Aorta (tissue), 5 donors: ENCODE measurements at regions not wholly inside any gene's neighbourhood (a gene's known extent, or its start where the extent isn't known, plus 50 kb on each side); places are given as distances from the start of the nearest gene placed in this dataset.

Source experiments
- ATAC-seq: fragments of 200-7000 bp; cut with Tn5 transposase; one replicate; pipeline ENCODE4 v1.9.1; 2022; ENCODE audit warnings: moderate library complexity; ENCODE audit not compliant: low FRiP score
- DNase-seq, 2 donors: peaks; one replicate each; pipeline ENCODE4 v3.0.0-alpha.2; 2020
- H3K27ac ChIP-seq, 2 donors: one replicate each; pipeline ENCODE4 v1.5.1; 2013; ENCODE audit warnings: low read length in 2 of 2, mild to moderate bottlenecking in 2 of 2, moderate library complexity in 2 of 2, control low read depth in 1 of 2, inconsistent platforms in 1 of 2, low read depth in 1 of 2
- H3K27me3 ChIP-seq, 2 donors: one replicate each; pipeline ENCODE4 v1.6.1; 2013; ENCODE audit warnings: control low read depth in 1 of 2, low read length in 1 of 2, mild to moderate bottlenecking in 1 of 2, moderate library complexity in 1 of 2; ENCODE audit not compliant: insufficient read depth in 2 of 2, control insufficient read depth in 1 of 2
- H3K36me3 ChIP-seq, 2 donors: one replicate each; pipeline ENCODE4 v1.6.1; 2013; ENCODE audit warnings: control low read depth in 1 of 2, low read length in 1 of 2, mild to moderate bottlenecking in 1 of 2; ENCODE audit not compliant: insufficient read depth in 2 of 2, control insufficient read depth in 1 of 2
- H3K4me1 ChIP-seq, 2 donors: one replicate each; pipeline ENCODE4 v1.6.1; 2013; ENCODE audit warnings: low read length in 2 of 2, control low read depth in 1 of 2, mild to moderate bottlenecking in 1 of 2, moderate library complexity in 1 of 2; ENCODE audit not compliant: insufficient read depth in 2 of 2, control insufficient read depth in 1 of 2
- H3K4me3 ChIP-seq, 2 donors: one replicate each; pipeline ENCODE4 v1.5.1; 2013; ENCODE audit warnings: low read length in 2 of 2, control low read depth in 1 of 2, mild to moderate bottlenecking in 1 of 2
- H3K9me3 ChIP-seq: one replicate; pipeline ENCODE4 v1.6.1; 2013; ENCODE audit warnings: mild to moderate bottlenecking, low read length; ENCODE audit not compliant: control insufficient read depth
- WGBS, 2 donors: extraction: QIAGEN DNeasy Blood & Tissue Kit; methylation state at CpG; one replicate each; pipeline ENCODE4 v1.1.7; 2013; 5-methylcytosine and 5-hydroxymethylcytosine counted together
- intact Hi-C, 2 donors: fragments of 100-400 bp; cut with DNase I; formaldehyde crosslinking; loops; one replicate each; pipeline versions ENCODE4 v1.14.2 to v1.15.0; 2022
- donor health status: healthy with polysubstance abuse.
- donor health status: Bipolar disorder and iron deficiency.
- donor health status: DM: no; HTN: no; CAD: no.
- donor health status: DM: no; HTN: no; CAD: no.
- donor health status: DM: yes; HTN: yes; CAD: no.

DNA sequence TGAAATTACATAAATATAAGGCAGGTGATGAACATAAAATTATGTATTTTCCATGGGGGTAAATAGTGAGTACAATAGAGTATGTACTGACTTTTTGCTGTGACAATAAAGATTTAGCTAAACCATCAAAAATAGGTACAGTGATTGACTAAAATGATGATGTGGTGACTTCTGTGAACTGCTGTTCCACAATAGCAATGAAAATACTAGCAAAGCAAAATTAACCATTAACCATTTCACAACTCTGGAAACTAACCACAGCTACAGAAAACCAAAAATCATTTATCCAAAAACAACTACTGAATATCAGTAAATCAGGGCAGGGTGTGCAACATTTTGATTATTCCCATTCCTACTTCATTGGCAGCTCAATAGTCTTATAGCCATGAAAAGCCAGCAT is 161.4 kb upstream of the GYPC start:
- no peak for DNase-seq
- intact Hi-C loops = no loop called here
- Histone ChIP-seq H3K4me3 (no peak overlapping the region), H3K27ac (no peak overlapping the region), H3K4me1 (no peaks in the 10 kb centered on the region), H3K27me3 (no peaks in the 10 kb centered on the region), H3K9me3 (peaks cover 6% of the 10 kb centered on the region), H3K36me3 (no peaks in the 10 kb centered on the region)
- no peak for ATAC-seq

DNA sequence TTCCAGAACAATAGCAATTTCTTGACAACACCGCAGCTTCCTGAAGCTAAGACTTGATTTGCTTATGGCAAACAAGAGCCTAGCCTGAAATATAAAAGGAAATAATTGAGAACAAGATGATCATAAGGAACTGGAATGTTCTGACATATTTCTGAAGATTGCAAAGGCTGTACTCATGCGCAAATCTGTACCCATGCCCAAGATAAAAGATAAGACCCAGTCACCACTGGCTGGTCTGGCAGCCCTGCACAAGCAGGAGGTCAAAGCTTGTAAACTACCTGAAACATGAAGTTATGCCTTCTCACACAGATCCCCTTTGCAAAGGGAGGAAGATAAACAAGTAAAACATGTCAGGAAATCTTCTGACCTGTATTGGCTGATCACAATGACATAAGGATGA is 160.8 kb upstream of the GYPC start:
- WGBS, 2 donors = 29 to 31% methylated on average over 2 of the region's 2 CpGs

DNA sequence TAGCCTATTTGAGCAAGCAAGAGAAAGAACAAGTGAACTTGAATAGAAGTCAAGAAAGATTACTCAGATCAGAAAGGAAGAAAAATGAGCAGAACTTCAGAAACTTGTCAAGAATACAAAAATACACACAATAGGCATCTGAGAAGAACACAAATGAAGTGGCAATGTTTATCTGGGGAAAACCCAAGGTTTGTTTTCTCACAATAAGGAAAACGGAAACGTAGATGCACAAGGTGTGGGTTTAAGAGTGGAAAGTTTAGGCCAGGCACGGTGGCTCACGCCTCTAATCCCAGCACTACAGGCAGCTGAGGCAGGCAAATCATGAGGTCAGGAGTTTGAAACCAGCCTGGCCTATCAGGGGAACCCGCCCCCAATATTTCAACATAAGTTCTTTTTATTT is 159.5 kb upstream of the GYPC start:
- ATAC-seq (no peak), DNase-seq (no peak)
- peaks cover 6% of the 10 kb centered on the region for H3K9me3 ChIP-seq
- no peaks in the 10 kb centered on the region for H3K4me1 ChIP-seq
- H3K27me3 ChIP-seq = no peaks in the 10 kb centered on the region
- H3K4me3 ChIP-seq = no peak overlapping the region
- no peak overlapping the region for H3K27ac ChIP-seq
- intact Hi-C loops = no loop called here
- 87 to 88% methylated on average over 5 of the region's 5 CpGs for WGBS, 2 donors
- H3K36me3 ChIP-seq = no peaks in the 10 kb centered on the region

More for the DNA sequence above, 160.8 kb upstream of the GYPC start:
- ATAC-seq (no peak), DNase-seq (no peak)
- Histone ChIP-seq H3K36me3 (no peaks in the 10 kb centered on the region), H3K27ac (no peak overlapping the region), H3K4me1 (no peaks in the 10 kb centered on the region), H3K9me3 (peaks cover 6% of the 10 kb centered on the region), H3K4me3 (no peak overlapping the region), H3K27me3 (no peaks in the 10 kb centered on the region)
- intact Hi-C loops = no loop called here

DNA sequence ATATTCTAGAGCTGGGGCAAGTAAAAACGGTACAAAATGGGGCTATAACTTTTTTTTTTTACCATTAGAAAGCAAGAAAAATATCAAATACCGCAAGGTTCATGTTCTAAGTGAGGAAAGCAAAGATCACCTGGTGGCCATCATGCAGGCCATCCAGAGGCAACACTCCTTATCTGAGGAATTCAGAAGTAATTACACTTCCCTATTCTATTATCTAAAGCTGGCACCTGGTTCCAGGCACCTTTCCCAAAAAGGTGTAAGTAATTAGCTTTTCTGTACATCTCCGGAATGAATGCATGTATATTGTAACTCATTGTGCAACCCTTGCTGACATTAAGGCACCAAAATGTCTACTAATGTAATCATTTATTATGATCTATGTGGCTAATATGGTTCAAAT is 152.5 kb upstream of the GYPC start:
- intact Hi-C loops = no loop called here
- Histone ChIP-seq H3K36me3 (no peaks in the 10 kb centered on the region), H3K4me1 (no peaks in the 10 kb centered on the region), H3K27me3 (no peaks in the 10 kb centered on the region), H3K27ac (no peak overlapping the region), H3K9me3 (no peaks in the 10 kb centered on the region), H3K4me3 (no peak overlapping the region)
- WGBS, 2 donors = 70 to 74% methylated on average over 3 of the region's 3 CpGs
- no peak for DNase-seq
- ATAC-seq = no peak

DNA sequence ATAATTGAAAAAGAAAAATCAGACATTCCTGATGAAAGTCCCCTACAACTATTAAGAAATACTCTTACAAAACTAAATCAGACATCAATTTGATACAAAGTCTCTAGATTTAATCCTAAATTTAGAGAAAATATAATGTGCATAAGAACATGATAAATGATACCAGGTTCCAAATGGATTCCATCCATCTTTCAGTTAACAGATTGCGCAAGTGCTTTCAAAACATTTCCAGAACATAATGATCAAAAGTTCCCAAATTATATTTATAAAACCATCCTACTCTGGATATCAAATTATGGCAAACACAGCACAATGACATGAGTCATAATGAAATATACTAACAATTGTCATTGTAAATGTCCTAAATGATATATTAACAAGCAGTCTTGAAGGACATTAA is 151.0 kb upstream of the GYPC start:
- no peak for DNase-seq
- no peak overlapping the region for H3K4me3 ChIP-seq
- ATAC-seq = no peak
- H3K4me1 ChIP-seq = no peaks in the 10 kb centered on the region
- H3K27ac ChIP-seq = no peak overlapping the region
- WGBS, 2 donors = 98 to 99% methylated on average over 1 of the region's 1 CpG
- no peaks in the 10 kb centered on the region for H3K27me3 ChIP-seq
- H3K9me3 ChIP-seq = no peaks in the 10 kb centered on the region
- H3K36me3 ChIP-seq = no peaks in the 10 kb centered on the region
- intact Hi-C loops = no loop called here

DNA sequence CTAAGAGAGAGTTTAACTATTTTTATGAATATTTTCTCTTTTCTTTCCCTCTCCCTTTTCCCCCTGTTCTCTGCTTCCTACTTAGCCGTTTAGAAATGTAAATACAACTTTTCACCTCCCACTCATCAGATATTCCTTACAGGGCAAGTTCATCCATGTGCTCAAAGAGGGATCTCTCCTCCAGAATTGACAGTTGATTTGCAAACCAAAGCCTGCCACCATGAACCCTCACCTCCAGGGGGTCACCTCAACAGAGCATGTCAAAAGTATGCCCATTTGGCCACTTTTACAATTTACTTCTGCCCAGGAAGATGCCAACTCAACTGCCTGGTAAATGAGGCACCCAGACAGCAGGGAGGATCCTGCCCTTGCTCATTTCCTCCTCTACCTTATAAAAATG is 149.2 kb upstream of the GYPC start:
- DNase-seq = no peak
- intact Hi-C loops = no loop called here
- Histone ChIP-seq H3K27ac (no peak overlapping the region), H3K4me1 (no peaks in the 10 kb centered on the region), H3K9me3 (no peaks in the 10 kb centered on the region), H3K4me3 (no peak overlapping the region), H3K36me3 (no peaks in the 10 kb centered on the region), H3K27me3 (no peaks in the 10 kb centered on the region)
- 12 to 15% methylated on average over 1 of the region's 1 CpG for WGBS, 2 donors
- ATAC-seq = no peak

DNA sequence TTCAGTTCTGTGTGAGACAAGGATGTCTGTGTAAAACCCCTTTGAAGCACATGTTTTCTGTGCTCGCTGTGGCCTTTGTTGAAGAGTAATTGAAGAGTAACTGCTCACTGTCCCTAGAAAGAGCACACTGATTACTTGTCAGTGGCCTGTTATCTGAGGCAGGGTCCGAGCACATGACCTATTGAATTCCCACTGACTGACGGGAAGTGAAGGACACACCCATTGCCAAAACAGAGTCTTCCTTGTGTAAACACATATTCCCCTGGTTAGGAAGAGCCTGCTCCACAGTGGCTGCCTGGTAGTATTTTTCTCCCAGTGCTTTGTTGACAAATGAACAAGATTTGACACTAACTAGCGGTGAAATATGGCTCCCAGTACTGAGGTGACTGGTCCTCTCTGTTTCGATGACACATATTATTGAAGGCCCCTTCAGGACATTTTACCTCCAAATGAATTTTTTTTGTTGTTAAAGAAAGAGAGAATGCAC is 148.5 kb upstream of the GYPC start:
- no peaks in the 10 kb centered on the region for H3K9me3 ChIP-seq
- H3K4me3 ChIP-seq = no peak overlapping the region
- ATAC-seq (no peak), DNase-seq (no peak)
- intact Hi-C loops = no loop called here
- no peaks in the 10 kb centered on the region for H3K27me3 ChIP-seq
- H3K36me3 ChIP-seq = no peaks in the 10 kb centered on the region
- H3K27ac ChIP-seq = no peak overlapping the region
- H3K4me1 ChIP-seq = no peaks in the 10 kb centered on the region
- 75 to 78% methylated on average over 5 of the region's 5 CpGs for WGBS, 2 donors

DNA sequence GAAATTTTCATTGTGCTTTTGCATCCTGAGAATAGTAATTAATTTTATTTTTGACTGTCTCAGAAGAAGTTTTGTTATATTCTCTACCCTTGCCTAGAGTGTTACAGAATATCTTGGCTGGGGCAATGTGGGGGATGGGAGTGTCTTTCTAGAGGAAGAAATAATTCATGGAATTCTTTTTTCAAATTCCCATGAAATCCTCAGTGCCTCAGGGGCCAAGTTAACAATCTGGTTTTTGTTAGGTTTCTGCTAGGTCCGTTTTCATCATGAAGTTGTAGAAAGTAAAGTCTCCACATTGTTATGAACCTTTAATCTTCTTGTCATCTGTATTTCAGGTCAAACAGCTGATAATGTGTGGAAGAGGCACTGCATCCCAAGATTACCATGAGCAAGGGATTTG is 145.6 kb upstream of the GYPC start:
- Histone ChIP-seq H3K27me3 (no peaks in the 10 kb centered on the region), H3K4me3 (no peak overlapping the region), H3K9me3 (no peaks in the 10 kb centered on the region), H3K27ac (no peak overlapping the region), H3K36me3 (no peaks in the 10 kb centered on the region), H3K4me1 (no peaks in the 10 kb centered on the region)
- no peak for ATAC-seq
- no peak for DNase-seq
- intact Hi-C loops = no loop called here
- WGBS, 2 donors = 21 to 26% methylated on average over 1 of the region's 1 CpG

DNA sequence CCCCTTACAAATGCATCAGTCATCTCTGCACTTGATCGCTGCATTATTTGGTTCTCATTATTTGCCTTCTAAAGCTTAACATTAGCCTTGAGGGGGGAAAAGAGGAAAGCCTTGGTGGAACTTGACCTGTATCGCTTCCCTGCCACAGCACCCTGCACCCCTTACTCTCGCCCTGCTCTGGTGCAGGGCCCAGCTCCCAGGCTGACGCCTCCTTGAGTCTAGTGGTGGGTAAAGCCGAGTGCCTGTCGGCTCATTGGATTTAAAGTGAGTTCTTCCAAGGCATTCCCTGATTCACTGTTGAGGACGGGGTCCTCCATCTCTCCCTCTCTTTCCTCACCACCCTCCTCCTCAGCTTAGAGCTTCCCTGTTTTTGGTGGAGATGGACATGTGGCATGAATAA is 145.0 kb upstream of the GYPC start:
- intact Hi-C loops = no loop called here
- no peak for ATAC-seq

More for the DNA sequence above, 145.0 kb upstream of the GYPC start:
- 89 to 97% methylated on average over 7 of the region's 7 CpGs for WGBS, 2 donors
- Histone ChIP-seq H3K36me3 (no peaks in the 10 kb centered on the region), H3K4me1 (no peaks in the 10 kb centered on the region), H3K27me3 (no peaks in the 10 kb centered on the region), H3K4me3 (no peak overlapping the region), H3K9me3 (no peaks in the 10 kb centered on the region), H3K27ac (no peak overlapping the region)
- DNase-seq = no peak
